H1 (cell line): ENCODE measurements at regions not wholly inside any gene's neighbourhood (a gene's known extent, or its start where the extent isn't known, plus 50 kb on each side); places are given as distances from the start of the nearest gene placed in this dataset.

Experiments used
- EGR1 ChIP-seq: IDR thresholded peaks from 2 replicates; pipeline ENCODE4 v1.6.1; 2011; ENCODE audit warnings: low read depth, low read length, borderline replicate concordance
- EZH2 ChIP-seq: fragments of 200-600 bp; sonication (generic); IDR thresholded peaks from 2 replicates; pipeline ENCODE4 v1.7.1; 2012; ENCODE audit warnings: low read depth, mild to moderate bottlenecking, moderate library complexity, low read length, inconsistent platforms; ENCODE audit not compliant: severe bottlenecking
- GTF2F1 ChIP-seq: IDR thresholded peaks from 2 replicates; pipeline ENCODE4 v1.6.1; 2012; ENCODE audit warnings: low read depth, low read length, improper control_type of control experiment, borderline replicate concordance
- NRF1 ChIP-seq: IDR thresholded peaks from 2 replicates; pipeline ENCODE4 v1.6.1; 2011; ENCODE audit warnings: mild to moderate bottlenecking, low read depth, low read length, improper control_type of control experiment
- POLR2A ChIP-seq, 2 experiments: IDR thresholded peaks; 1 replicate in 1 of 2; 2 replicates in 1 of 2; pipeline ENCODE4 v1.6.1; 2011; ENCODE audit warnings: low read depth in 2 of 2, low read length in 2 of 2, mild to moderate bottlenecking in 2 of 2; ENCODE audit errors: control extremely low read depth in 1 of 2
- POLR2AphosphoS5 ChIP-seq: IDR thresholded peaks from 2 replicates; pipeline ENCODE4 v1.6.1; 2011; ENCODE audit warnings: low read depth, low read length
- RNF2 ChIP-seq: fragments of 200-900, 300-1000 bp; sonication (generic); IDR thresholded peaks from 2 replicates; pipeline ENCODE4 v1.7.1; 2016; ENCODE audit warnings: borderline replicate concordance, low read depth, mild to moderate bottlenecking, antibody characterized with exemption, low read length; ENCODE audit not compliant: poor library complexity, severe bottlenecking; ENCODE audit errors: missing control alignments
- SIN3A ChIP-seq, 2 experiments: IDR thresholded peaks in 1 of 2; conservative IDR thresholded peaks in 1 of 2; 2 replicates each; pipeline ENCODE4 v1.6.1; 2011 to 2012; ENCODE audit warnings: low read length in 2 of 2, improper control_type of control experiment in 1 of 2, low read depth in 1 of 2, mild to moderate bottlenecking in 1 of 2
- SP1 ChIP-seq: IDR thresholded peaks from 2 replicates; pipeline ENCODE4 v1.6.1; 2011; ENCODE audit warnings: low read depth, low read length
- TAF1 ChIP-seq: IDR thresholded peaks from 2 replicates; pipeline ENCODE4 v1.6.1; 2011; ENCODE audit warnings: mild to moderate bottlenecking, low read depth, low read length
- USF2 ChIP-seq: IDR thresholded peaks from 2 replicates; pipeline ENCODE4 v1.6.1; 2011; ENCODE audit warnings: low read length, improper control_type of control experiment
- ZNF274 ChIP-seq: IDR thresholded peaks from 2 replicates; pipeline ENCODE4 v1.7.0; 2012; ENCODE audit warnings: low read length, borderline replicate concordance; ENCODE audit errors: extremely low read depth
- TF ChIP-seq, protein P1 (sequence below): IDR thresholded peaks from 2 replicates; pipeline ENCODE4 v1.6.1; 2012; ENCODE audit warnings: inconsistent platforms
- TF ChIP-seq, protein P2 (sequence below), 3 experiments: IDR thresholded peaks; 1 replicate in 2 of 3; 2 replicates in 1 of 3; pipeline versions ENCODE4 v1.5.1 to v1.6.1; 2011; ENCODE audit warnings: low read length in 3 of 3, mild to moderate bottlenecking in 3 of 3, inconsistent platforms in 2 of 3, low read depth in 1 of 3, moderate library complexity in 1 of 3; ENCODE audit not compliant: insufficient read depth in 1 of 3; ENCODE audit errors: control extremely low read depth in 1 of 3

GRCh38 chr6:33892581-33893346, 89.0 kb upstream of the MLN start:
- TF ChIP-seq NRF1 (no peak), SIN3A (conservative IDR thresholded peaks at IDR 0.05 in 1 of 2, IDR thresholded peaks at IDR 0.05 in 1 of 2; ENCODE audit: low read depth in 1 of 2, low read length in 2 of 2) (no peak), USF2 (no peak), POLR2AphosphoS5 (no peak), GTF2F1 (no peak), EZH2 (no peak), EGR1 (no peak), ZNF274 (no peak), RNF2 (no peak), SP1 (no peak), TAF1 (no peak), POLR2A (IDR thresholded peaks at IDR 0.05; ENCODE audit: control extremely low read depth in 1 of 2, low read depth in 2 of 2, low read length in 2 of 2) (no peak)
- TF ChIP-seq, protein P1, sequence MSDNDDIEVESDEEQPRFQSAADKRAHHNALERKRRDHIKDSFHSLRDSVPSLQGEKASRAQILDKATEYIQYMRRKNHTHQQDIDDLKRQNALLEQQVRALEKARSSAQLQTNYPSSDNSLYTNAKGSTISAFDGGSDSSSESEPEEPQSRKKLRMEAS: no peak
- TF ChIP-seq, protein P2, sequence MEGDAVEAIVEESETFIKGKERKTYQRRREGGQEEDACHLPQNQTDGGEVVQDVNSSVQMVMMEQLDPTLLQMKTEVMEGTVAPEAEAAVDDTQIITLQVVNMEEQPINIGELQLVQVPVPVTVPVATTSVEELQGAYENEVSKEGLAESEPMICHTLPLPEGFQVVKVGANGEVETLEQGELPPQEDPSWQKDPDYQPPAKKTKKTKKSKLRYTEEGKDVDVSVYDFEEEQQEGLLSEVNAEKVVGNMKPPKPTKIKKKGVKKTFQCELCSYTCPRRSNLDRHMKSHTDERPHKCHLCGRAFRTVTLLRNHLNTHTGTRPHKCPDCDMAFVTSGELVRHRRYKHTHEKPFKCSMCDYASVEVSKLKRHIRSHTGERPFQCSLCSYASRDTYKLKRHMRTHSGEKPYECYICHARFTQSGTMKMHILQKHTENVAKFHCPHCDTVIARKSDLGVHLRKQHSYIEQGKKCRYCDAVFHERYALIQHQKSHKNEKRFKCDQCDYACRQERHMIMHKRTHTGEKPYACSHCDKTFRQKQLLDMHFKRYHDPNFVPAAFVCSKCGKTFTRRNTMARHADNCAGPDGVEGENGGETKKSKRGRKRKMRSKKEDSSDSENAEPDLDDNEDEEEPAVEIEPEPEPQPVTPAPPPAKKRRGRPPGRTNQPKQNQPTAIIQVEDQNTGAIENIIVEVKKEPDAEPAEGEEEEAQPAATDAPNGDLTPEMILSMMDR (IDR thresholded peaks at IDR 0.05; ENCODE audit: control extremely low read depth in 1 of 3, insufficient read depth in 1 of 3, low read depth in 1 of 3, low read length in 3 of 3): no peak
